ENCODE measurements at regions not wholly inside any gene's neighbourhood (a gene's known extent, or its start where the extent isn't known, plus 50 kb on each side); places are given as distances from the start of the nearest gene placed in this dataset.

GRCh38 chr5:36759117-36759516 lies 117.5 kb upstream of the NIPBL start:
- Histone ChIP-seq H3K9me2 (ENCODE audit: insufficient read depth) (no peaks in the 10 kb centered on the region), H3K9me3 (ENCODE audit: control insufficient read depth in 1 of 2, insufficient read depth in 1 of 2, low read depth in 1 of 2, low read length in 2 of 2) (no peaks in the 10 kb centered on the region), H3K4me2 (ENCODE audit: low read length) (no peak overlapping the region), H4K20me1 (ENCODE audit: insufficient read depth) (no peaks in the 10 kb centered on the region), H3K27me3 (ENCODE audit: insufficient read depth, low read length) (no peaks in the 10 kb centered on the region), H3K4me1 (ENCODE audit: control insufficient read depth in 1 of 2, insufficient read depth in 2 of 2, low read length in 2 of 2) (no peaks in the 10 kb centered on the region), H3K9ac (ENCODE audit: low read length) (no peak overlapping the region), H3K4me3 (replicated peaks in 1 of 2; ENCODE audit: low read depth in 1 of 2, low read length in 2 of 2) (no peak overlapping the region), H3K79me2 (ENCODE audit: insufficient read depth, low read length) (no peaks in the 10 kb centered on the region), H3K36me3 (ENCODE audit: control insufficient read depth in 1 of 2, insufficient read depth in 2 of 2, low read length in 2 of 2) (no peaks in the 10 kb centered on the region), H3K27ac (ENCODE audit: low read depth, low read length) (no peak overlapping the region), H2AFZ (ENCODE audit: low read depth, low read length, poor library complexity, severe bottlenecking) (no peak overlapping the region)
- intact Hi-C loops (cut with micrococcal nuclease): no loop called here
- DNase-seq (ENCODE audit: low read depth, low spot score) (no peak), ATAC-seq (no peak)
- RAD21 ChIA-PET (ENCODE audit: low non-redundant PET in 1 of 2, low total read pairs in 2 of 2, uncharacterized antibody in 2 of 2, unreplicated experiment in 2 of 2): no interaction called here
- CTCF ChIA-PET: no interaction called here
- TF ChIP-seq SIN3A (IDR thresholded peaks at IDR 0.05; ENCODE audit: low read depth) (no peak), SRF (IDR thresholded peaks at IDR 0.05; ENCODE audit: low read depth) (no peak), POLR2AphosphoS5 (IDR thresholded peaks at IDR 0.05; ENCODE audit: low read depth, low read length) (no peak)
- POLR2A ChIA-PET: no interaction called here
- BruUV-seq (replicated peaks): no TSS peak

- no peak overlapping the region for H3K9ac ChIP-seq (ENCODE audit: low read length)
- H2AFZ ChIP-seq (ENCODE audit: low read depth, low read length, poor library complexity, severe bottlenecking): no peak overlapping the region
- no peaks in the 10 kb centered on the region for H3K36me3 ChIP-seq (ENCODE audit: control insufficient read depth in 1 of 2, insufficient read depth in 2 of 2, low read length in 2 of 2)
- H3K27ac ChIP-seq (ENCODE audit: low read depth, low read length): no peak overlapping the region
- POLR2A ChIA-PET: no interaction called here
- no TSS peak for BruUV-seq (replicated peaks)
- H3K9me3 ChIP-seq (ENCODE audit: control insufficient read depth in 1 of 2, insufficient read depth in 1 of 2, low read depth in 1 of 2, low read length in 2 of 2): no peaks in the 10 kb centered on the region
- RAD21 ChIA-PET (ENCODE audit: low non-redundant PET in 1 of 2, low total read pairs in 2 of 2, uncharacterized antibody in 2 of 2, unreplicated experiment in 2 of 2): no interaction called here
- TF ChIP-seq ATF3 (IDR thresholded peaks at IDR 0.05) (no peak), JUND (IDR thresholded peaks at IDR 0.05) (no peak), CTCF (IDR thresholded peaks at IDR 0.05 in 2 of 3, conservative IDR thresholded peaks at IDR 0.05 in 1 of 3; ENCODE audit: borderline replicate concordance in 1 of 3, insufficient read depth in 1 of 3, low read depth in 2 of 3, low read length in 2 of 3) (no peak), REST (IDR thresholded peaks at IDR 0.05; ENCODE audit: low read depth) (no peak), MAX (IDR thresholded peaks at IDR 0.05) (no peak)
- H3K9me2 ChIP-seq (ENCODE audit: insufficient read depth): no peaks in the 10 kb centered on the region
- no peaks in the 10 kb centered on the region for H3K27me3 ChIP-seq (ENCODE audit: insufficient read depth, low read length)
- intact Hi-C loops (cut with micrococcal nuclease): no loop called here
- ATAC-seq: no peak
- H4K20me1 ChIP-seq (ENCODE audit: insufficient read depth): no peaks in the 10 kb centered on the region
- CTCF ChIA-PET: no interaction called here
- H3K4me2 ChIP-seq (ENCODE audit: low read length): no peak overlapping the region
- H3K4me3 ChIP-seq (replicated peaks in 1 of 2; ENCODE audit: low read depth in 1 of 2, low read length in 2 of 2): no peak overlapping the region
- H3K4me1 ChIP-seq (ENCODE audit: control insufficient read depth in 1 of 2, insufficient read depth in 2 of 2, low read length in 2 of 2): no peaks in the 10 kb centered on the region
- H3K79me2 ChIP-seq (ENCODE audit: insufficient read depth, low read length): no peaks in the 10 kb centered on the region
- no peak for DNase-seq (ENCODE audit: low read depth, low spot score)
Measured at GRCh38 chr5:36763454-36763853, 113.1 kb upstream of the NIPBL start.
